H9 (cell line): ENCODE measurements at regions not wholly inside any gene's neighbourhood (a gene's known extent, or its start where the extent isn't known, plus 50 kb on each side); places are given as distances from the start of the nearest gene placed in this dataset.

Source experiments
- DNase-seq: peaks from one replicate; pipeline ENCODE4 v3.0.0-alpha.2; 2017
- H2AFZ ChIP-seq: one replicate; pipeline ENCODE4 v1.6.1; 2013; ENCODE audit warnings: mild to moderate bottlenecking, low read length, control low read depth, moderate library complexity
- H2AK5ac ChIP-seq: 2 replicates; pipeline ENCODE4 v1.6.1; 2013; ENCODE audit warnings: low read length, control low read depth, mixed read lengths; ENCODE audit not compliant: insufficient read length
- H2BK120ac ChIP-seq: one replicate; pipeline ENCODE4 v1.6.1; 2013; ENCODE audit warnings: low read depth, mild to moderate bottlenecking, low read length, control low read depth, inconsistent platforms; ENCODE audit not compliant: poor library complexity, severe bottlenecking
- H2BK12ac ChIP-seq: 2 replicates; pipeline ENCODE4 v1.6.1; 2013; ENCODE audit warnings: low read length, control low read depth, mixed read lengths, low read depth; ENCODE audit not compliant: insufficient read length
- H2BK15ac ChIP-seq: 2 replicates; pipeline ENCODE4 v1.6.1; 2013; ENCODE audit warnings: low read depth, low read length, control low read depth
- H2BK20ac ChIP-seq: one replicate; pipeline ENCODE4 v1.6.1; 2013; ENCODE audit warnings: low read depth, mild to moderate bottlenecking, low read length, control low read depth, inconsistent platforms; ENCODE audit not compliant: poor library complexity, severe bottlenecking
- H2BK5ac ChIP-seq: 2 replicates; pipeline ENCODE4 v1.6.1; 2013; ENCODE audit warnings: low read length, control low read depth, mixed read lengths; ENCODE audit not compliant: insufficient read length
- H3K14ac ChIP-seq: 2 replicates; pipeline ENCODE4 v1.6.1; 2013; ENCODE audit warnings: low read length, control low read depth; ENCODE audit not compliant: insufficient read depth
- H3K18ac ChIP-seq: 2 replicates; pipeline ENCODE4 v1.6.1; 2013; ENCODE audit warnings: low read depth, mild to moderate bottlenecking, mixed read lengths, low read length, control low read depth; ENCODE audit not compliant: insufficient read length
- H3K23ac ChIP-seq: 2 replicates; pipeline ENCODE4 v1.6.1; 2013; ENCODE audit warnings: low read length, control low read depth, mixed read lengths, low read depth; ENCODE audit not compliant: insufficient read length
- H3K23me2 ChIP-seq: 2 replicates; pipeline ENCODE4 v1.6.1; 2013; ENCODE audit warnings: low read depth, mild to moderate bottlenecking, mixed read lengths, low read length, control low read depth; ENCODE audit not compliant: insufficient read length, poor library complexity, severe bottlenecking
- H3K27ac ChIP-seq: 2 replicates; pipeline ENCODE4 v1.5.1; 2013; ENCODE audit warnings: low read length, control low read depth, mixed read lengths, low read depth; ENCODE audit not compliant: insufficient read length
- H3K27me3 ChIP-seq: 2 replicates; pipeline ENCODE4 v1.6.1; 2013; ENCODE audit warnings: low read length, control low read depth, inconsistent platforms; ENCODE audit not compliant: insufficient read depth
- H3K4ac ChIP-seq: 2 replicates; pipeline ENCODE4 v1.6.1; 2013; ENCODE audit warnings: low read depth, mild to moderate bottlenecking, control low read depth, inconsistent platforms, low read length, moderate library complexity
- H3K4me1 ChIP-seq: 2 replicates; pipeline ENCODE4 v1.6.1; 2013; ENCODE audit warnings: low read length, control low read depth, inconsistent platforms; ENCODE audit not compliant: insufficient read depth
- H3K4me2 ChIP-seq: 2 replicates; pipeline ENCODE4 v1.6.1; 2013; ENCODE audit warnings: low read length, control low read depth, mixed read lengths; ENCODE audit not compliant: insufficient read length, insufficient read depth
- H3K56ac ChIP-seq: 2 replicates; pipeline ENCODE4 v1.6.1; 2013; ENCODE audit warnings: low read depth, mild to moderate bottlenecking, mixed read lengths, low read length, control low read depth; ENCODE audit not compliant: insufficient read length
- H3K79me1 ChIP-seq: 2 replicates; pipeline ENCODE4 v1.6.1; 2013; ENCODE audit warnings: low read depth, mild to moderate bottlenecking, moderate library complexity, low read length, control low read depth, inconsistent platforms; ENCODE audit not compliant: insufficient read depth, poor library complexity, severe bottlenecking
- H3K79me2 ChIP-seq: 2 replicates; pipeline ENCODE4 v1.6.1; 2013; ENCODE audit warnings: low read length, control low read depth, inconsistent platforms; ENCODE audit not compliant: insufficient read depth
- H3K9ac ChIP-seq: 2 replicates; pipeline ENCODE4 v1.6.1; 2013; ENCODE audit warnings: low read length, control low read depth, mixed read lengths; ENCODE audit not compliant: insufficient read length; ENCODE audit errors: extremely low read depth
- H3K9me3 ChIP-seq: one replicate; pipeline ENCODE4 v1.6.1; 2013; ENCODE audit warnings: low read depth, low read length, inconsistent platforms; ENCODE audit not compliant: control insufficient read depth
- H3T11ph ChIP-seq: one replicate; pipeline ENCODE4 v1.6.1; 2013; ENCODE audit warnings: mild to moderate bottlenecking, low read length, control low read depth, inconsistent platforms
- H4K20me1 ChIP-seq: one replicate; pipeline ENCODE4 v1.6.1; 2013; ENCODE audit not compliant: control insufficient read depth, insufficient read length, insufficient read depth
- H4K5ac ChIP-seq: 2 replicates; pipeline ENCODE4 v1.6.1; 2013; ENCODE audit warnings: low read depth, mild to moderate bottlenecking, mixed read lengths, low read length, control low read depth; ENCODE audit not compliant: insufficient read length
- H4K8ac ChIP-seq: replicated peaks from 2 replicates; pipeline ENCODE4 v1.6.1; 2013; ENCODE audit warnings: low read length, control low read depth, mixed read lengths, low read depth; ENCODE audit not compliant: insufficient read length
- H4K91ac ChIP-seq: 2 replicates; pipeline ENCODE4 v1.6.1; 2013; ENCODE audit warnings: low read depth, mild to moderate bottlenecking, moderate library complexity, mixed read lengths, low read length, control low read depth; ENCODE audit not compliant: insufficient read length
- H3K27ac Mint-ChIP-seq, 3 experiments: 2 replicates in 2 of 3; 3 replicates in 1 of 3; pipeline ENCODE4 v1.8.0; 2020 to 2021; ENCODE audit warnings: mixed read lengths in 3 of 3, mild to moderate bottlenecking in 1 of 3, moderate library complexity in 1 of 3
- H3K27me3 Mint-ChIP-seq: 2 replicates; pipeline ENCODE4 v1.8.0; 2021; ENCODE audit warnings: low read depth, mild to moderate bottlenecking, moderate library complexity, mixed read lengths
- H3K36me3 Mint-ChIP-seq, 3 experiments: 2 replicates in 2 of 3; 3 replicates in 1 of 3; pipeline ENCODE4 v1.8.0; 2020 to 2021; ENCODE audit warnings: low read depth in 3 of 3, mixed read lengths in 3 of 3; ENCODE audit not compliant: insufficient read depth in 1 of 3
- H3K4me1 Mint-ChIP-seq, 2 experiments: 2 replicates each; pipeline ENCODE4 v1.8.0; 2020; ENCODE audit warnings: mixed read lengths in 2 of 2
- H3K4me3 Mint-ChIP-seq, 2 experiments: 2 replicates in 1 of 2; 3 replicates in 1 of 2; pipeline ENCODE4 v1.8.0; 2020 to 2021; ENCODE audit warnings: mild to moderate bottlenecking in 2 of 2, mixed read lengths in 2 of 2, moderate library complexity in 1 of 2
- H3K9me3 Mint-ChIP-seq, 2 experiments: 2 replicates in 1 of 2; 3 replicates in 1 of 2; pipeline ENCODE4 v1.8.0; 2020; ENCODE audit warnings: mild to moderate bottlenecking in 2 of 2, mixed read lengths in 2 of 2, moderate library complexity in 1 of 2
- CTCF ChIP-seq: fragments of 200-600 bp; sonication (generic); conservative IDR thresholded peaks from 3 replicates; pipeline ENCODE4 v1.8.0; 2021; ENCODE audit warnings: antibody characterized with exemption, mild to moderate bottlenecking
- WGBS: extraction: QIAGEN DNeasy Blood & Tissue Kit; methylation state at CpG from one replicate; pipeline ENCODE4 v1.1.7; 2013; ENCODE audit warnings: missing lambda C conversion rate, low lambda C conversion rate, mixed read lengths; ENCODE audit not compliant: insufficient read length; ENCODE audit errors: extremely low coverage; 5-methylcytosine and 5-hydroxymethylcytosine counted together

GRCh38 chr10:125564570-125564969 lies 118.4 kb downstream of the TEX36 start:
- Mint-ChIP-seq H3K36me3 (peaks cover 2 to 9% (median 5%) of the 10 kb centered on the region in 3 experiments; a peak in 5 of 7 replicates), H3K4me1 (no peaks in the 10 kb centered on the region), H3K27ac (no peak overlapping the region), H3K4me3 (no peak overlapping the region), H3K27me3 (peaks cover 3% of the 10 kb centered on the region), H3K9me3 (peaks cover 13 to 17% of the 10 kb centered on the region in 2 experiments)
- no peak overlapping the region for H3K27ac ChIP-seq
- H3K4me2 ChIP-seq, result no peak overlapping the region
- H3K4me1 ChIP-seq, result no peaks in the 10 kb centered on the region
- H3K14ac ChIP-seq, result no peak overlapping the region
- no peak overlapping the region for H2BK12ac ChIP-seq
- H3K56ac ChIP-seq, result no peak overlapping the region
- H3K27me3 ChIP-seq, result no peaks in the 10 kb centered on the region
- no peaks in the 10 kb centered on the region for H4K20me1 ChIP-seq
- H3T11ph ChIP-seq, result no peak overlapping the region
- no peak overlapping the region for H2AK5ac ChIP-seq
- no peak overlapping the region for H3K9ac ChIP-seq
- no peak overlapping the region for H4K5ac ChIP-seq
- no peak for DNase-seq
- no peak overlapping the region for H3K23ac ChIP-seq
- no peaks in the 10 kb centered on the region for H3K9me3 ChIP-seq
- H3K18ac ChIP-seq, result no peak overlapping the region
- no peak overlapping the region for H2BK15ac ChIP-seq
- no peak overlapping the region for H2BK120ac ChIP-seq
- H4K8ac ChIP-seq, result no peak overlapping the region
- H3K79me1 ChIP-seq, result no peaks in the 10 kb centered on the region
- H3K4ac ChIP-seq, result no peak overlapping the region
- no peak overlapping the region for H2AFZ ChIP-seq
- no peaks in the 10 kb centered on the region; the same call in 1 of the 2 replicates for H3K79me2 ChIP-seq
- no peak overlapping the region for H2BK20ac ChIP-seq
- no peak overlapping the region for H4K91ac ChIP-seq
- WGBS, result no CpG with 5 or more reads among the region's 3 CpGs
- no peak overlapping the region for H2BK5ac ChIP-seq
- no peak for TF ChIP-seq CTCF
- H3K23me2 ChIP-seq, result no peaks in the 10 kb centered on the region
